MM.1S (cell line): ENCODE measurements at regions not wholly inside any gene's neighbourhood (a gene's known extent, or its start where the extent isn't known, plus 50 kb on each side); places are given as distances from the start of the nearest gene placed in this dataset.

Source experiments
- DNase-seq: peaks from one replicate; pipeline ENCODE4 v3.0.0-alpha.2; 2015
- H2AFZ ChIP-seq: fragments of 300-600 bp; sonication (generic); 2 replicates; pipeline ENCODE4 v1.6.0; 2016; ENCODE audit warnings: antibody characterized with exemption, low read length
- H3F3A ChIP-seq: fragments of 300-600 bp; sonication (generic); 2 replicates; pipeline ENCODE4 v1.6.1; 2016; ENCODE audit warnings: mild to moderate bottlenecking, antibody characterized with exemption, low read length, moderate library complexity, mixed read lengths; ENCODE audit not compliant: insufficient read depth
- H3K27ac ChIP-seq: fragments of 300-600 bp; sonication (generic); 2 replicates; pipeline ENCODE4 v1.5.1; 2016; ENCODE audit warnings: mild to moderate bottlenecking, low read length
- H3K27me3 ChIP-seq: fragments of 300-600 bp; sonication (generic); replicated peaks from 2 replicates; pipeline ENCODE4 v1.6.0; 2016; ENCODE audit warnings: low read length; ENCODE audit not compliant: insufficient read depth
- H3K36me3 ChIP-seq: fragments of 300-600 bp; sonication (generic); replicated peaks from 2 replicates; pipeline ENCODE4 v1.6.1; 2016; ENCODE audit warnings: mild to moderate bottlenecking, low read length, mixed read lengths; ENCODE audit not compliant: insufficient read depth
- H3K4me1 ChIP-seq: fragments of 300-600 bp; sonication (generic); 2 replicates; pipeline ENCODE4 v1.6.1; 2016; ENCODE audit warnings: low read length, mixed read lengths
- H3K4me2 ChIP-seq: fragments of 300-600 bp; sonication (generic); 2 replicates; pipeline ENCODE4 v1.6.0; 2016; ENCODE audit warnings: low read depth, low read length
- H3K4me3 ChIP-seq: fragments of 300-600 bp; sonication (generic); 2 replicates; pipeline ENCODE4 v1.5.1; 2016; ENCODE audit warnings: low read length, mixed read lengths
- H3K79me2 ChIP-seq: fragments of 300-600 bp; sonication (generic); 2 replicates; pipeline ENCODE4 v1.6.1; 2016; ENCODE audit warnings: mixed run types, low read length, mixed read lengths
- H3K9ac ChIP-seq: fragments of 300-600 bp; sonication (generic); 2 replicates; pipeline ENCODE4 v1.6.1; 2016; ENCODE audit warnings: low read length, mixed read lengths
- H3K9me2 ChIP-seq: fragments of 300-600 bp; sonication (generic); replicated peaks from 2 replicates; pipeline ENCODE4 v1.6.1; 2016; ENCODE audit warnings: mild to moderate bottlenecking, low read length, mixed read lengths; ENCODE audit not compliant: insufficient read depth
- H3K9me3 ChIP-seq: fragments of 300-600 bp; sonication (generic); replicated peaks from 2 replicates; pipeline ENCODE4 v1.6.1; 2016; ENCODE audit warnings: mild to moderate bottlenecking, low read length, mixed read lengths; ENCODE audit not compliant: insufficient read depth
- H4K20me1 ChIP-seq: fragments of 300-600 bp; sonication (generic); 2 replicates; pipeline ENCODE4 v1.6.1; 2016; ENCODE audit warnings: mild to moderate bottlenecking, low read length, moderate library complexity, mixed read lengths; ENCODE audit not compliant: insufficient read depth
- CTCF ChIP-seq: fragments of 300-600 bp; sonication (generic); IDR thresholded peaks from 2 replicates; pipeline ENCODE4 v1.5.1; 2016; ENCODE audit warnings: antibody characterized with exemption, low read length, mixed read lengths
- EZH2 ChIP-seq: fragments of 300-600 bp; sonication (generic); optimal IDR thresholded peaks from 2 replicates; pipeline ENCODE3; 2017; ENCODE audit warnings: low read depth, mild to moderate bottlenecking, antibody characterized with exemption, low read length, mixed read lengths
- EZH2phosphoT487 ChIP-seq: fragments of 300-600 bp; sonication (generic); IDR thresholded peaks from 2 replicates; pipeline ENCODE4 v1.6.1; 2018; ENCODE audit warnings: antibody characterized with exemption, low read length

- no peaks in the 10 kb centered on the region for H3K9me2 ChIP-seq
- H3K79me2 ChIP-seq = no peaks in the 10 kb centered on the region
Measured at GRCh38 chr10:59000162-59000825, 176.1 kb upstream of the PHYHIPL start.

GRCh38 chr10:59002011-59002410 lies 174.4 kb upstream of the PHYHIPL start:
- no peak overlapping the region for H3K27ac ChIP-seq
- no peaks in the 10 kb centered on the region for H4K20me1 ChIP-seq
- TF ChIP-seq CTCF (no peak), EZH2 (no peak), EZH2phosphoT487 (no peak)
- H3K4me2 ChIP-seq = no peak overlapping the region
- no peaks in the 10 kb centered on the region for H3K36me3 ChIP-seq
- DNase-seq = no peak
- H3K27me3 ChIP-seq = no peaks in the 10 kb centered on the region
- no peak overlapping the region for H3K4me3 ChIP-seq
- H3K79me2 ChIP-seq = no peaks in the 10 kb centered on the region
- H3K9me3 ChIP-seq = no peaks in the 10 kb centered on the region
- H3K9me2 ChIP-seq = no peaks in the 10 kb centered on the region
- H3K4me1 ChIP-seq = no peaks in the 10 kb centered on the region
- H2AFZ ChIP-seq = no peak overlapping the region
- no peak overlapping the region for H3K9ac ChIP-seq
- H3F3A ChIP-seq = no peaks in the 10 kb centered on the region

More at GRCh38 chr10:59000162-59000825, 176.1 kb upstream of the PHYHIPL start:
- H3K9ac ChIP-seq = no peak overlapping the region
- H4K20me1 ChIP-seq = no peaks in the 10 kb centered on the region
- H3K9me3 ChIP-seq = no peaks in the 10 kb centered on the region
- H3K4me2 ChIP-seq = no peak overlapping the region
- TF ChIP-seq EZH2phosphoT487 = no peak
- DNase-seq = no peak
- H3F3A ChIP-seq = no peaks in the 10 kb centered on the region
- no peak overlapping the region for H3K27ac ChIP-seq
- H3K27me3 ChIP-seq = no peaks in the 10 kb centered on the region
- H3K4me1 ChIP-seq = no peaks in the 10 kb centered on the region
- no peak overlapping the region for H3K4me3 ChIP-seq
- no peaks in the 10 kb centered on the region for H3K36me3 ChIP-seq
- H2AFZ ChIP-seq = no peak overlapping the region

GRCh38 chr10:59003203-59003602 lies 173.2 kb upstream of the PHYHIPL start:
- no peak for DNase-seq
- H3F3A ChIP-seq = no peaks in the 10 kb centered on the region
- H3K27ac ChIP-seq = no peak overlapping the region
- H3K4me1 ChIP-seq = no peaks in the 10 kb centered on the region
- no peak overlapping the region for H2AFZ ChIP-seq
- no peaks in the 10 kb centered on the region for H3K79me2 ChIP-seq
- no peaks in the 10 kb centered on the region for H3K9me2 ChIP-seq
- no peaks in the 10 kb centered on the region for H3K9me3 ChIP-seq
- H3K4me2 ChIP-seq = no peak overlapping the region
- H3K27me3 ChIP-seq = no peaks in the 10 kb centered on the region
- TF ChIP-seq CTCF (no peak), EZH2phosphoT487 (no peak), EZH2 (no peak)
- no peaks in the 10 kb centered on the region for H3K36me3 ChIP-seq
- no peak overlapping the region for H3K9ac ChIP-seq
- no peaks in the 10 kb centered on the region for H4K20me1 ChIP-seq
- H3K4me3 ChIP-seq = no peak overlapping the region

- Histone ChIP-seq H3K79me2 (no peaks in the 10 kb centered on the region), H3K4me3 (no peak overlapping the region), H3K36me3 (no peaks in the 10 kb centered on the region), H3K9me2 (no peaks in the 10 kb centered on the region), H3K9ac (no peak overlapping the region), H3K27ac (no peak overlapping the region), H3K27me3 (no peaks in the 10 kb centered on the region), H4K20me1 (no peaks in the 10 kb centered on the region), H3F3A (no peaks in the 10 kb centered on the region), H3K4me1 (no peaks in the 10 kb centered on the region), H3K9me3 (no peaks in the 10 kb centered on the region), H3K4me2 (no peak overlapping the region), H2AFZ (no peak overlapping the region)
- no peak for DNase-seq
- TF ChIP-seq CTCF = no peak
Measured at GRCh38 chr10:59004392-59004791, 172.1 kb upstream of the PHYHIPL start.
